ENCODE measurements at regions not wholly inside any gene's neighbourhood (a gene's known extent, or its start where the extent isn't known, plus 50 kb on each side); places are given as distances from the start of the nearest gene placed in this dataset.

GRCh38 chr9:91141407-91141965, 220.2 kb downstream of the AUH start:
- Histone ChIP-seq H3K4me3 (ENCODE audit: low read depth, low read length) (no peak overlapping the region), H3K27me3 (ENCODE audit: control insufficient read depth, insufficient read depth, low read length) (no peaks in the 10 kb centered on the region), H3K36me3 (ENCODE audit: control insufficient read depth, insufficient read depth, low read length) (no peaks in the 10 kb centered on the region)
- ChIA-PET CTCF (interaction anchor here (1.1 to 1.5 kb wide), 2 partner anchors 225 to 227 kb away, joined by 3 read pairs; no protein-coding TSS in a partner anchor), POLR2A (no interaction called here)
- TF ChIP-seq, protein P1, sequence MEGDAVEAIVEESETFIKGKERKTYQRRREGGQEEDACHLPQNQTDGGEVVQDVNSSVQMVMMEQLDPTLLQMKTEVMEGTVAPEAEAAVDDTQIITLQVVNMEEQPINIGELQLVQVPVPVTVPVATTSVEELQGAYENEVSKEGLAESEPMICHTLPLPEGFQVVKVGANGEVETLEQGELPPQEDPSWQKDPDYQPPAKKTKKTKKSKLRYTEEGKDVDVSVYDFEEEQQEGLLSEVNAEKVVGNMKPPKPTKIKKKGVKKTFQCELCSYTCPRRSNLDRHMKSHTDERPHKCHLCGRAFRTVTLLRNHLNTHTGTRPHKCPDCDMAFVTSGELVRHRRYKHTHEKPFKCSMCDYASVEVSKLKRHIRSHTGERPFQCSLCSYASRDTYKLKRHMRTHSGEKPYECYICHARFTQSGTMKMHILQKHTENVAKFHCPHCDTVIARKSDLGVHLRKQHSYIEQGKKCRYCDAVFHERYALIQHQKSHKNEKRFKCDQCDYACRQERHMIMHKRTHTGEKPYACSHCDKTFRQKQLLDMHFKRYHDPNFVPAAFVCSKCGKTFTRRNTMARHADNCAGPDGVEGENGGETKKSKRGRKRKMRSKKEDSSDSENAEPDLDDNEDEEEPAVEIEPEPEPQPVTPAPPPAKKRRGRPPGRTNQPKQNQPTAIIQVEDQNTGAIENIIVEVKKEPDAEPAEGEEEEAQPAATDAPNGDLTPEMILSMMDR (IDR thresholded peaks at IDR 0.05; ENCODE audit: insufficient read depth, low read depth, low read length): no peak
- DNase-seq (ENCODE audit: low read depth): no peak

GRCh38 chr9:91143162-91143561, 218.6 kb downstream of the AUH start:
- no peak overlapping the region for H3K4me3 ChIP-seq (ENCODE audit: low read depth, low read length)
- CTCF ChIA-PET: interaction anchor here (1.0 kb wide), 1 partner anchor 22 kb away, joined by 3 read pairs; no protein-coding TSS in a partner anchor
- TF ChIP-seq, protein P1 (IDR thresholded peaks at IDR 0.05; ENCODE audit: insufficient read depth, low read depth, low read length): no peak
- no peaks in the 10 kb centered on the region for H3K27me3 ChIP-seq (ENCODE audit: control insufficient read depth, insufficient read depth, low read length)
- DNase-seq (ENCODE audit: low read depth): no peak
- POLR2A ChIA-PET: no interaction called here
- H3K36me3 ChIP-seq (ENCODE audit: control insufficient read depth, insufficient read depth, low read length): no peaks in the 10 kb centered on the region

DNA sequence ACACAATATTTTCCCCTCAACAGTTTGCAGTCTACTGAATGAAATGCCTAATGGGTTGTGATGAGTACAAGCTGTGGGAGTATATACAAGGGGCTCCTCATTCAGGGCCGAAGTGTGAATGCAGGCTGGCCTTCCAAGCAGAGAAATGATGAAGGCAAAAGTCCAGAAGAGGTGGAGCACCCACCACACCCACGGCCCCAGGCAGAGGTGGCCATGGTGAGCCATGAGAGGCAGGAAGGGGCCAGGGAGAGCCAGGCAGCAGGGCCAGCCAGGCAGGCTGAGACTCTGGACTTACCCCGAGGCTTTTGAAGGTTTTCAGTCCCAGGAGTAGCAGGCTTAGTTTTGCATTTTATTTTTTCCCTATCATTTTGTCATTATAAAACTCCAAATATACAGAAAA, 218.1 kb downstream of the AUH start:
- TF ChIP-seq, protein P1 (IDR thresholded peaks at IDR 0.05; ENCODE audit: insufficient read depth, low read depth, low read length): no peak
- H3K36me3 ChIP-seq (ENCODE audit: control insufficient read depth, insufficient read depth, low read length): no peaks in the 10 kb centered on the region
- POLR2A ChIA-PET: no interaction called here
- no peak overlapping the region for H3K4me3 ChIP-seq (ENCODE audit: low read depth, low read length)
- CTCF ChIA-PET: no interaction called here
- no peak for DNase-seq (ENCODE audit: low read depth)
- H3K27me3 ChIP-seq (ENCODE audit: control insufficient read depth, insufficient read depth, low read length): no peaks in the 10 kb centered on the region

DNA sequence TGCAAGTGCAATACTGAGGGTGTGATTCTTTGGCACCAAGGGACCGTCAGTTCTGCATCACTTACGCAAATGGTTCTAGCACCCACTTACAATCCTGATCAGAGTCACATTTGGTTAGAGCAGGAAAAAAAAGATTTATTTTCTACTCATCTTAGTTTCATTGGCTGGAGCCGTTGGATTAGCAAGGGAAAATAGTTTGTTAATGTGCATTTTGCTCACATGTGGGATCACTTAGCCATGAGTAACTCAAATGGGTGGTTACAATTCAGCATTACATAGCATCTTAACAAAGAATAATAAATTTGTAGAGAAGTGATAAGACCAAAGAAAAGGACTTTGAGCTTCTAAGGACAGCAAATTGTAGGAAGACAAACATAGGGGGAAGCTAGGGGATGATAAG, 216.9 kb downstream of the AUH start:
- Histone ChIP-seq H3K36me3 (ENCODE audit: control insufficient read depth, insufficient read depth, low read length) (no peaks in the 10 kb centered on the region), H3K27me3 (ENCODE audit: control insufficient read depth, insufficient read depth, low read length) (no peaks in the 10 kb centered on the region), H3K4me3 (ENCODE audit: low read depth, low read length) (no peak overlapping the region)
- CTCF ChIA-PET: interaction anchor here (1.2 kb wide), 1 partner anchor 21 kb away, joined by 5 read pairs; no protein-coding TSS in a partner anchor
- DNase-seq (ENCODE audit: low read depth): peak; percentile 68
- TF ChIP-seq, protein P1 (IDR thresholded peaks at IDR 0.05; ENCODE audit: insufficient read depth, low read depth, low read length): no peak
- POLR2A ChIA-PET: interaction anchor here (0.6 kb wide), 1 partner anchor 252 kb away, joined by 6 read pairs; no protein-coding TSS in a partner anchor

DNA sequence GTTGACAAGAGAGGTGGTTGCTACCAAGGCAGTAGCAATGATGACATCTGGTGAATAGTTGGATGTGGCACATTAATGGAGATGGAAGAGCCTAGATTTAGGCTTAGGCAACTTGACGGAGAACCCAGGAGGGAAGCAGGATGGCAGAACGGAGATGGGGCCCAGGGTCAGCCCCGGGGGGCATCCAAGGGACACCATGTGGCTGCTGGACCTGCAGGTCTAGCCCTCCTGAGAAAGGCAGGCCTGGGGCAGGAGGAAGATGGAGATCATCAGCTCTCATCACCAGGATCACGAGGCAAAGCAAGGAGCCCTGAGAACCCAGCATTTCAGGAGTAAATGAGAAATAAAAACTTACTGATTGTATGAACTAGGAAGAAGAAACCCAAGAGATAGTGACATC, 216.2 kb downstream of the AUH start:
- ChIA-PET POLR2A (interaction anchor here (0.6 kb wide), 1 partner anchor 252 kb away, joined by 6 read pairs; no protein-coding TSS in a partner anchor), CTCF (interaction anchor here (1.2 kb wide), 1 partner anchor 21 kb away, joined by 5 read pairs; no protein-coding TSS in a partner anchor)
- TF ChIP-seq, protein P1 (IDR thresholded peaks at IDR 0.05; ENCODE audit: insufficient read depth, low read depth, low read length): no peak
- H3K27me3 ChIP-seq (ENCODE audit: control insufficient read depth, insufficient read depth, low read length): no peaks in the 10 kb centered on the region
- no peaks in the 10 kb centered on the region for H3K36me3 ChIP-seq (ENCODE audit: control insufficient read depth, insufficient read depth, low read length)
- DNase-seq (ENCODE audit: low read depth): no peak
- H3K4me3 ChIP-seq (ENCODE audit: low read depth, low read length): no peak overlapping the region
